GM12878 (cell line): ENCODE measurements at regions not wholly inside any gene's neighbourhood (a gene's known extent, or its start where the extent isn't known, plus 50 kb on each side); places are given as distances from the start of the nearest gene placed in this dataset.
A peak's percentile ranks its signal among the peaks of the same experiment; 100 is the strongest.

Source experiments
- BACH1 ChIP-seq: fragments of 450-650 bp; IDR thresholded peaks from 2 replicates; pipeline ENCODE4 v1.6.1; 2017; ENCODE audit warnings: mild to moderate bottlenecking, borderline replicate concordance
- BCL3 ChIP-seq: IDR thresholded peaks from 2 replicates; pipeline ENCODE4 v1.6.1; 2011; ENCODE audit warnings: borderline replicate concordance, low read depth, mild to moderate bottlenecking, moderate library complexity, low read length; ENCODE audit not compliant: insufficient read depth, poor library complexity, severe bottlenecking
- BCLAF1 ChIP-seq: fragments of 450-650 bp; IDR thresholded peaks from 2 replicates; pipeline ENCODE4 v1.6.1; 2017; ENCODE audit warnings: antibody characterized with exemption, mild to moderate bottlenecking, moderate library complexity
- CBX5 ChIP-seq: sonication (generic); IDR thresholded peaks from 2 replicates; pipeline ENCODE4 v1.6.1; 2016; ENCODE audit warnings: low read depth, moderate library complexity, mild to moderate bottlenecking, inconsistent platforms
- DPF2 ChIP-seq: fragments of 450-650 bp; IDR thresholded peaks from 2 replicates; pipeline ENCODE4 v1.6.1; 2017; ENCODE audit warnings: mild to moderate bottlenecking
- EP300 ChIP-seq, 2 experiments: fragments of 150-350 bp in 1 of 2; IDR thresholded peaks; 2 replicates each; pipeline ENCODE4 v1.6.1; 2011 to 2012; ENCODE audit warnings: low read depth in 2 of 2, low read length in 2 of 2, borderline replicate concordance in 1 of 2, improper control_type of control experiment in 1 of 2, inconsistent platforms in 1 of 2; ENCODE audit not compliant: control insufficient read depth in 1 of 2
- MEF2A ChIP-seq: IDR thresholded peaks from 2 replicates; pipeline ENCODE4 v1.6.1; 2011; ENCODE audit warnings: low read depth, mild to moderate bottlenecking, low read length, moderate library complexity; ENCODE audit not compliant: insufficient read depth
- NKRF ChIP-seq: fragments of 450-650 bp; conservative IDR thresholded peaks from 2 replicates; pipeline ENCODE4 v1.6.1; 2017; ENCODE audit warnings: mild to moderate bottlenecking, moderate library complexity
- PBX3 ChIP-seq: IDR thresholded peaks from 2 replicates; pipeline ENCODE4 v1.6.1; 2011; ENCODE audit warnings: mild to moderate bottlenecking, low read depth, low read length, moderate library complexity; ENCODE audit not compliant: insufficient replicate concordance
- RAD51 ChIP-seq: fragments of 450-650 bp; IDR thresholded peaks from 2 replicates; pipeline ENCODE4 v1.6.1; 2016; ENCODE audit warnings: moderate library complexity, mild to moderate bottlenecking, inconsistent platforms
- RB1 ChIP-seq: fragments of 450-650 bp; formaldehyde crosslinking; IDR thresholded peaks from 2 replicates; pipeline ENCODE4 v1.6.1; 2017; ENCODE audit warnings: mild to moderate bottlenecking, borderline replicate concordance
- RCOR1 ChIP-seq: conservative IDR thresholded peaks from 2 replicates; pipeline ENCODE4 v1.6.1; 2012; ENCODE audit warnings: low read depth, low read length, improper control_type of control experiment
- RUNX3 ChIP-seq: IDR thresholded peaks from 2 replicates; pipeline ENCODE4 v1.6.1; 2012; ENCODE audit warnings: low read length, inconsistent platforms
- SIX5 ChIP-seq: IDR thresholded peaks from 2 replicates; pipeline ENCODE4 v1.6.1; 2011; ENCODE audit warnings: mild to moderate bottlenecking, low read depth, low read length, moderate library complexity; ENCODE audit not compliant: severe bottlenecking
- SP1 ChIP-seq: IDR thresholded peaks from one replicate; pipeline ENCODE4 v1.6.1; 2011; ENCODE audit warnings: low read depth, low read length
- YBX1 ChIP-seq: fragments of 450-650 bp; IDR thresholded peaks from 2 replicates; pipeline ENCODE4 v1.6.1; 2016; ENCODE audit warnings: antibody characterized with exemption
- ZBTB40 ChIP-seq: fragments of 450-650 bp; IDR thresholded peaks from 2 replicates; pipeline ENCODE4 v1.6.1; 2016; ENCODE audit warnings: mild to moderate bottlenecking, moderate library complexity, borderline replicate concordance
- ZNF274 ChIP-seq: IDR thresholded peaks from one replicate; pipeline ENCODE4 v1.8.0; 2011; ENCODE audit not compliant: insufficient read length, insufficient read depth
- ZZZ3 ChIP-seq: IDR thresholded peaks from 2 replicates; pipeline ENCODE4 v1.6.1; 2011; ENCODE audit warnings: low read depth; ENCODE audit not compliant: control insufficient read depth, insufficient read length

- TF ChIP-seq RAD51 (peak; percentile 79), EP300 (IDR thresholded peaks at IDR 0.05; ENCODE audit: borderline replicate concordance in 1 of 2, control insufficient read depth in 1 of 2, low read depth in 2 of 2, low read length in 2 of 2) (peak; percentile 100), RB1 (no peak), YBX1 (no peak), RUNX3 (peak; percentile 100), BACH1 (peak; percentile 99), MEF2A (peak; percentile 91), SIX5 (peak; percentile 14), DPF2 (peak; percentile 100), RCOR1 (peak; percentile 98), ZNF274 (no peak), ZZZ3 (no peak), PBX3 (peak; percentile 75), SP1 (peak; percentile 67), BCLAF1 (no peak), CBX5 (peak; percentile 99), ZBTB40 (peak; percentile 43; the same call in 1 of the 2 replicates), BCL3 (peak; percentile 96), NKRF (peak; percentile 81; the same call in 1 of the 2 replicates)
These were observed 243.5 kb upstream of the PREP start (continued) for GRCh38 chr6:105646391-105646867.
